GM12872 (cell line): ENCODE measurements at regions not wholly inside any gene's neighbourhood (a gene's known extent, or its start where the extent isn't known, plus 50 kb on each side); places are given as distances from the start of the nearest gene placed in this dataset.

Experiments used
- TF ChIP-seq, protein P1 (sequence below): IDR thresholded peaks from 3 replicates; pipeline ENCODE4 v1.5.1; 2011; ENCODE audit warnings: low read depth, mild to moderate bottlenecking, low read length, moderate library complexity; ENCODE audit not compliant: insufficient read depth

DNA sequence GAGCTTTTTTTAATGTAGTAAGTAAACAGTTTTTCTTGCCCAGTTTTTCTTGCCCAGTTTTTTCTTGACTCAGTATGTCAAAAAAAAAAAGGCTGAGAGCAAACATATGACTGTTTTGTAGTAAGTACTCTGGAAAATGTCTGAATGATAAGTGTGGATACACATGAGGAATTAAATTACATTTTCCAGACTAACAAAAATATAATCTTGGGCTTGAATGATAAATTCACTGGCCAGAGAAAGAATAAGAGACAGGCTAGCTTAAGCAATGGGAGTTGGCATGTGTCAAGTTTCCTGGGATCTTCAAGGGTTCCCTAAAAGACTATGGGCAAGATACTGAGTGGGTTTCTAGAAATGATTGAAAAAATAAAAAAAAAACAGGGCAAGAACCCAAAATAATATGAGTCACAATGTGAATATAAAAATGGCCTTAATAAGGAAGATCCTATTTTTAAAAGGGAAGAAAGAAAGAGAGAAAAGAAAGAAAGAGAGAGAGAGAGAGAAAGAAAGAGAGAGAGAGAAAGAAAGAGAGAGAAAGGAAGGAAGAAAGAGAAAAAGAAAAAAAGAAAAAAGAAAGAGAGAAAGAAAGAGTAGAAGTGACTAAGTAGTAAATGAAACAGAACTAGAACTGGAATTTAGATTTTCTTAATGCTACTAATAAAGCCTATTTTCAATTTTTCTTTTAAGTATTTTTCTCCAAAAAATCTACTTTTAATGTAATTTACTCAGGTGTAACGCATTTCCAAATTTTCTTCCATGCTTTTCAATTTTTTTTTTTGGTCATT is 60.2 kb downstream of the TFPI2 start:
- TF ChIP-seq, protein P1, sequence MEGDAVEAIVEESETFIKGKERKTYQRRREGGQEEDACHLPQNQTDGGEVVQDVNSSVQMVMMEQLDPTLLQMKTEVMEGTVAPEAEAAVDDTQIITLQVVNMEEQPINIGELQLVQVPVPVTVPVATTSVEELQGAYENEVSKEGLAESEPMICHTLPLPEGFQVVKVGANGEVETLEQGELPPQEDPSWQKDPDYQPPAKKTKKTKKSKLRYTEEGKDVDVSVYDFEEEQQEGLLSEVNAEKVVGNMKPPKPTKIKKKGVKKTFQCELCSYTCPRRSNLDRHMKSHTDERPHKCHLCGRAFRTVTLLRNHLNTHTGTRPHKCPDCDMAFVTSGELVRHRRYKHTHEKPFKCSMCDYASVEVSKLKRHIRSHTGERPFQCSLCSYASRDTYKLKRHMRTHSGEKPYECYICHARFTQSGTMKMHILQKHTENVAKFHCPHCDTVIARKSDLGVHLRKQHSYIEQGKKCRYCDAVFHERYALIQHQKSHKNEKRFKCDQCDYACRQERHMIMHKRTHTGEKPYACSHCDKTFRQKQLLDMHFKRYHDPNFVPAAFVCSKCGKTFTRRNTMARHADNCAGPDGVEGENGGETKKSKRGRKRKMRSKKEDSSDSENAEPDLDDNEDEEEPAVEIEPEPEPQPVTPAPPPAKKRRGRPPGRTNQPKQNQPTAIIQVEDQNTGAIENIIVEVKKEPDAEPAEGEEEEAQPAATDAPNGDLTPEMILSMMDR, result no peak

DNA sequence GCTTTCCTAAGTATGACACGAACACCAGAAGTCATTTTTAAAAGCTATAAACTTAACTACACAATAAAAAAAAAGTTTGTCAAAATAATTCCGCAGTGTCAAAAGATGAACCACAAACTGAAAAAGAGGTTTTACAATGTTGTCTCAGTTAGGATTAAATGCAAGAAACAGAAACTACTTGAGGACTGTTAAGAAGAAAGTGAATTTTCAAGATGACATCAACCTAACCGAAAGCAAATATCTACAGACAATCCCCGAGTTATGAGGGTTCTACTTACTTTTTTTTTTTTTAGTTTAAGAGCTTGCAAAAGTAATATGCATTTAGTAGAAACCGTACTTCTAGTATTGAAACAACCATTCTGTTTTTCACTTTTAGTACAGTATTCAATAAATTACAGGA is 62.3 kb downstream of the TFPI2 start:
- TF ChIP-seq, protein P1, result no peak

DNA sequence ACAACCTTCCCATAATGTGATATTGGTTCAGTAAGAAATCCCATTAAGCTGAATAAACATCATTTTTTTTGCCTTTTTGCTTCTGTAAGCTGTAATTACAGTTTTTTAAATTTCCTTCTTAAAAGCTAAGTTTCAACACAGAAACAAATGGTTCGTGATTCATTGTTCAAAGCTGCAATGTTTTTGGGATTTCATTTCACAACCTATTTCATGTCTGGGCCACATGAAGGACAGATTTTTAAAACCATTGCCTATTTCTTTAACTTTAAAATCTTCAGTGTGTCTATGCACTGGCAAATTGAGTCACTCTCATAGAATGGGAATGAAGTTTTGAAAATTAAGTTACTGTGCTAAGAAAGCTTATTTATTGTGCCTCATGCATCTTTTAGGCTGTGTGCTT is 66.9 kb downstream of the TFPI2 start:
- TF ChIP-seq, protein P1, result no peak

DNA sequence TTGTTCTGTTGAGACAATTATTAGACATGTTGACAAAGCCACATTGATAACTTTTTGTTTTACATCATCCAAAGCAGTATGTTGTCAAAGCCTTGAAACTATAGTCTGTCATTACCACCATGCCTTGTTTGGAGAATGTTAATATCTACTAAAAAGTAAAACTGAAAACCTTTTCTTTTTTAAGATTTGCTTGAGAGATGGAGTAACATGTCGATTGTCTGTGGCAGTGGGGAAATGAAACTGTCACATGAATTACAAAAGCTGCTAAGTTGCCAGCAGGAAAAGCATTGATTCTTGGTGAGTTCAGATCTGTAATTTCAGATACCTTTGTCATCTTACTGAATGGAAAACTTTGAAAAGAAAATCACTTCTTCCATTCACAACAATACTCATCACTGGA is 69.1 kb downstream of the TFPI2 start:
- TF ChIP-seq, protein P1, result no peak

DNA sequence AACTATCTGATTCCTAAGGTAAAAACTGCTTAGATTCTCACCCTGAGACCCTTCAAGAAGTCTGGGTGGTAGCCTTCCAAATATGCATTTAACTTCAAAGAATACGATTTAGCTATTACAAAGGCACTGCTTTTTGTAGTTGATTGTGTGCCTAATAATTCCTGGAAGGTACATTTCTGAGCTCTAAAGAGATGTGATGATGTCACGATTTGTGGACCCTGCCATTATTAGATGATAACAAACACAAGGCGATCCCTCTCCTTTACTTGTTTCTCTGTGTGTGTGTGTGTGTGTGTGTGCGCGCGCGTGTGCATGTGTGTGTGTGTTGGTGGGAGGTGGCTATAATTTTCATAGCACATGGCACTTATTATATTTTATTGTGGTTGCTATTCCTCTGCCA is 70.9 kb downstream of the TFPI2 start:
- TF ChIP-seq, protein P1, result no peak

DNA sequence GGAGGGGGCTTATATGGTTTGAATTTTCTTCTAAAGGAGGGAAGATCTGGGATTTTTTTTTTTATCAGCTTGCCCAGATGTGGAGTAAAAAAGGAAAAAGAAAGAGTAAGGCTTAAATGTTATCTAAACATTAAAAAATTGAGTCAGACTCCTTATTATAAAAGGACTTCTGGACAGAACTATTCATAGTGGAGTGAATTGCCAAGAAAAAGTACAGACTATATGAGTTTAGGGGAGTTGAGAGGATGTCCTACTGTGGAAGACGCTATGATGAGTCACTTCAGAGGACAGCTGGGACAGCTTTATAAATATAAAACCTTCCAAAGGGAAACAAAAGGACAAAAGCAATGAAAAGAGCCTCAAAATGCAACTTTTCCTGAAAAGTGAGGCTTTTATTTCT is 73.0 kb downstream of the TFPI2 start:
- TF ChIP-seq, protein P1, result no peak

DNA sequence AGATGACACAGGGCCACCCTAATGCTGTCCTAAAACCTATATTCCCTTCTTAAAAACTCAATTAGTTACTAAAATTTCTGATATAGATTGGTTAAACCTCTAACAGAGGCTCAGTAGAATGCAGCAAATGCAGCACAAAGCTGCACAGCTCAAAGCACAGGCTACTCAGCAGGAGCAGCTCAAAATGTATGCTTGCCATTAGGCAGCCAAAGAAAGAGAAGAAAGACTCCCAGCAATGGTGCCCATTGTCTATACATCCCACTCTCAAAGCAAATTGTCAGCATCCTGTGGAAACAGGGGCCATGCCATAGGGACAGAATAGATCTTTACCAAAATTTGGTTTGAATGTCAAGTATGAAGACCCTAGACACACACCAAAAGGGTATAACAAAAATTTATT is 73.5 kb downstream of the TFPI2 start:
- TF ChIP-seq, protein P1, result no peak
